ENCODE measurements at regions not wholly inside any gene's neighbourhood (a gene's known extent, or its start where the extent isn't known, plus 50 kb on each side); places are given as distances from the start of the nearest gene placed in this dataset.

DNA sequence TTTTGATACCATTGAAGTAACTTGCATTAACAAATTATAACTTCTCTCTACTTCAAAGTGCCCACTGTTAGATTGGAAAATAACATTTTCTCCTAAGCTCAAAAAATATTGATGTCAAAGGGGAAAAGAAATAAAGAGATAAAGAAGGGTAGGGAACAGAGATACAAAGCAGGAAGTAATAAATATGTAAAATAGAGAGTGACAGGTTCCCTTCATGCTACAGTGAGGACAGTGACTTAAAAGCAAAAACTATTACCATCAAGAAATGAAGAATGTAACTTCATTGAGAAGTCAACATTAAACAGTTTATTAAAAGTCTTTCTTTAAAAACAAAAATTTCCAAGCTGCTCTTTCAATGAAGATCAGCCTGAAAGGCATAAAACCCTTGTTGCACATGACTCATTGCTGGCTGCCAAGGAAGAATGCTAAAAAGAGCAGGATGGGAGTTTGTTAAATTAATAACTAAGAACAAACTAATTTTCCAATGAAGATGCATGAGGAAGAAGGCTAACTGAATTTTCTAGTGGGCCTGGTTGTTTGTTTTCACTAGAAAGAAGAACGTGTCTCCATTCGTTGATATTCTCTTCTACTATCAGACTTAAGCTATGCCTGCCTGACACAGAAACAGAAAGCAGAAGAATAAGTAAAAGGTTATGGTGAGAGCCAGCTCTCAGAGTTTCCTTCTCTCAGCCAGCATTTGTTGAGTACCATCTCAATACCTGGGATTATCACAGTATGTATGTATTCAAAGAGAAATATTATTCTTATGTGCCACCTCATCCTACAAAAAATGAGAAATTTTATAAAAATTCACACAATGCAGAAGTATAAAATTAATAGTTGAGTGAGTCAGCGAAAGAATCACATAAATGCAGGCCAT is 197.8 kb upstream of the NREP start:
- Histone ChIP-seq H4K8ac (ENCODE audit: low read depth in 2 of 2, low read length in 2 of 2) (peak overlapping the region in 1 of 2 experiments; percentile 55; a peak in 2 of 4 replicates), H2AK9ac (replicated peaks; ENCODE audit: low read depth, low read length, poor library complexity) (no peak overlapping the region), H3K14ac (replicated peaks; ENCODE audit: low read depth, low read length) (0 out of 2 replicates have a peak overlapping the region, but pooled peaks have one; percentile 34), H2BK120ac (ENCODE audit: low read depth, low read length) (peak overlapping the region; percentile 97), H3K4ac (ENCODE audit: low read depth, low read length) (peak overlapping the region; percentile 20; the same call in 1 of the 2 replicates), H3K79me1 (ENCODE audit: low read depth in 1 of 2, low read length in 2 of 2) (no peaks in the 10 kb centered on the region), H2AFZ (replicated peaks; ENCODE audit: low read length, poor library complexity) (no peak overlapping the region), H3K9me1 (ENCODE audit: insufficient read depth, low read length) (peaks cover 3% of the 10 kb centered on the region; the same call in 1 of the 2 replicates), H3K4me1 (ENCODE audit: control insufficient read depth, insufficient read depth, low read length) (peaks cover 8% of the 10 kb centered on the region), H4K20me1 (ENCODE audit: insufficient read depth, low read length) (no peaks in the 10 kb centered on the region), H3K9ac (ENCODE audit: low read depth, low read length) (peak overlapping the region; percentile 38; the same call in 1 of the 2 replicates), H3K4me2 (ENCODE audit: low read depth, low read length) (peak overlapping the region; percentile 69; the same call in 1 of the 2 replicates), H3K27me3 (ENCODE audit: control insufficient read depth, insufficient read depth, low read length) (no peaks in the 10 kb centered on the region), H2BK15ac (ENCODE audit: low read depth, low read length) (peak overlapping the region; percentile 11; the same call in 2 of the 3 replicates), H4K91ac (ENCODE audit: insufficient read depth, low read depth, low read length) (peak overlapping the region; percentile 55), H3K4me3 (ENCODE audit: insufficient read depth, low read depth, low read length) (no peak overlapping the region), H3K27ac (ENCODE audit: insufficient read depth, low read length) (peak overlapping the region; percentile 45; the same call in 1 of the 2 replicates), H3K36me3 (ENCODE audit: control insufficient read depth, insufficient read depth, low read length) (no peaks in the 10 kb centered on the region), H3K18ac (ENCODE audit: low read depth, low read length) (peak overlapping the region; percentile 78; the same call in 1 of the 2 replicates), H3K56ac (ENCODE audit: extremely low read depth, insufficient read depth, low read length) (peak overlapping the region; percentile 62; the same call in 1 of the 2 replicates), H3K9me3 (ENCODE audit: control insufficient read depth, insufficient read depth, low read length) (no peaks in the 10 kb centered on the region), H2BK5ac (ENCODE audit: low read depth, low read length, poor library complexity, severe bottlenecking) (peak overlapping the region; percentile 94), H4K5ac (ENCODE audit: low read depth, low read length) (peak overlapping the region; percentile 52; the same call in 1 of the 2 replicates), H3K23ac (ENCODE audit: low read depth, low read length) (peak overlapping the region; percentile 68; the same call in 1 of the 2 replicates), H2BK20ac (ENCODE audit: low read depth, low read length) (peak overlapping the region; percentile 99), H2AK5ac (ENCODE audit: low read depth, low read length) (no peak overlapping the region)
- DNase-seq (peak; percentile 51), ATAC-seq (ENCODE audit: low read depth) (peak; percentile 60)
- TF ChIP-seq BHLHE40 (IDR thresholded peaks at IDR 0.05; ENCODE audit: low read depth, low read length) (0 out of 2 replicates have a peak, but pooled peaks have one; percentile 8), CHD1 (IDR thresholded peaks at IDR 0.05; ENCODE audit: low read depth, low read length) (no peak)
- intact Hi-C loops (cut with micrococcal nuclease), result loop anchor here (2.0 kb wide), 1 partner anchor 198 kb away; the partner anchor contains the start of gene NREP
- in situ Hi-C loops (cut with MboI; ENCODE audit: low sequenced_read_pairs), result no loop called here
- dilution Hi-C loops (cut with HindIII; ENCODE audit: low sequenced_read_pairs, unreplicated experiment), result no loop called here
- CTCF ChIA-PET, result interaction anchor here (0.6 to 1.0 kb wide), 2 partner anchors 423 to 1153 kb away, joined by 3 to 4 read pairs; no protein-coding TSS in a partner anchor
- no CpG with 5 or more reads among the region's 3 CpGs for WGBS, 2 experiments (ENCODE audit: extremely low coverage in 2 of 2, insufficient read length in 1 of 2)
- BruUV-seq (replicated peaks), result no TSS peak
- POLR2A ChIA-PET (ENCODE audit: unreplicated experiment), result no interaction called here
